SK-N-SH (cell line): ENCODE measurements at regions not wholly inside any gene's neighbourhood (a gene's known extent, or its start where the extent isn't known, plus 50 kb on each side); places are given as distances from the start of the nearest gene placed in this dataset.

Experiments used
- MAX ChIP-seq: IDR thresholded peaks from 2 replicates; pipeline ENCODE4 v1.4.0; 2012; ENCODE audit warnings: low read depth
- RAD21 ChIP-seq: IDR thresholded peaks from 2 replicates; pipeline ENCODE4 v1.6.1; 2012; ENCODE audit warnings: mild to moderate bottlenecking, low read length
- TF ChIP-seq, protein P1 (sequence below): IDR thresholded peaks from 2 replicates; pipeline ENCODE4 v1.6.1; 2012; ENCODE audit warnings: mild to moderate bottlenecking, low read depth, low read length, moderate library complexity
- TF ChIP-seq, protein P2 (sequence below): fragments of 200-600 bp; sonication (generic); IDR thresholded peaks from 2 replicates; pipeline ENCODE4 v1.6.1; 2017; ENCODE audit warnings: antibody characterized with exemption, mild to moderate bottlenecking, moderate library complexity

GRCh38 chr3:34152656-34153055 lies 354.2 kb downstream of the PDCD6IP start:
- TF ChIP-seq, protein P1, sequence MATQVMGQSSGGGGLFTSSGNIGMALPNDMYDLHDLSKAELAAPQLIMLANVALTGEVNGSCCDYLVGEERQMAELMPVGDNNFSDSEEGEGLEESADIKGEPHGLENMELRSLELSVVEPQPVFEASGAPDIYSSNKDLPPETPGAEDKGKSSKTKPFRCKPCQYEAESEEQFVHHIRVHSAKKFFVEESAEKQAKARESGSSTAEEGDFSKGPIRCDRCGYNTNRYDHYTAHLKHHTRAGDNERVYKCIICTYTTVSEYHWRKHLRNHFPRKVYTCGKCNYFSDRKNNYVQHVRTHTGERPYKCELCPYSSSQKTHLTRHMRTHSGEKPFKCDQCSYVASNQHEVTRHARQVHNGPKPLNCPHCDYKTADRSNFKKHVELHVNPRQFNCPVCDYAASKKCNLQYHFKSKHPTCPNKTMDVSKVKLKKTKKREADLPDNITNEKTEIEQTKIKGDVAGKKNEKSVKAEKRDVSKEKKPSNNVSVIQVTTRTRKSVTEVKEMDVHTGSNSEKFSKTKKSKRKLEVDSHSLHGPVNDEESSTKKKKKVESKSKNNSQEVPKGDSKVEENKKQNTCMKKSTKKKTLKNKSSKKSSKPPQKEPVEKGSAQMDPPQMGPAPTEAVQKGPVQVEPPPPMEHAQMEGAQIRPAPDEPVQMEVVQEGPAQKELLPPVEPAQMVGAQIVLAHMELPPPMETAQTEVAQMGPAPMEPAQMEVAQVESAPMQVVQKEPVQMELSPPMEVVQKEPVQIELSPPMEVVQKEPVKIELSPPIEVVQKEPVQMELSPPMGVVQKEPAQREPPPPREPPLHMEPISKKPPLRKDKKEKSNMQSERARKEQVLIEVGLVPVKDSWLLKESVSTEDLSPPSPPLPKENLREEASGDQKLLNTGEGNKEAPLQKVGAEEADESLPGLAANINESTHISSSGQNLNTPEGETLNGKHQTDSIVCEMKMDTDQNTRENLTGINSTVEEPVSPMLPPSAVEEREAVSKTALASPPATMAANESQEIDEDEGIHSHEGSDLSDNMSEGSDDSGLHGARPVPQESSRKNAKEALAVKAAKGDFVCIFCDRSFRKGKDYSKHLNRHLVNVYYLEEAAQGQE, result no peak
- TF ChIP-seq, protein P2, sequence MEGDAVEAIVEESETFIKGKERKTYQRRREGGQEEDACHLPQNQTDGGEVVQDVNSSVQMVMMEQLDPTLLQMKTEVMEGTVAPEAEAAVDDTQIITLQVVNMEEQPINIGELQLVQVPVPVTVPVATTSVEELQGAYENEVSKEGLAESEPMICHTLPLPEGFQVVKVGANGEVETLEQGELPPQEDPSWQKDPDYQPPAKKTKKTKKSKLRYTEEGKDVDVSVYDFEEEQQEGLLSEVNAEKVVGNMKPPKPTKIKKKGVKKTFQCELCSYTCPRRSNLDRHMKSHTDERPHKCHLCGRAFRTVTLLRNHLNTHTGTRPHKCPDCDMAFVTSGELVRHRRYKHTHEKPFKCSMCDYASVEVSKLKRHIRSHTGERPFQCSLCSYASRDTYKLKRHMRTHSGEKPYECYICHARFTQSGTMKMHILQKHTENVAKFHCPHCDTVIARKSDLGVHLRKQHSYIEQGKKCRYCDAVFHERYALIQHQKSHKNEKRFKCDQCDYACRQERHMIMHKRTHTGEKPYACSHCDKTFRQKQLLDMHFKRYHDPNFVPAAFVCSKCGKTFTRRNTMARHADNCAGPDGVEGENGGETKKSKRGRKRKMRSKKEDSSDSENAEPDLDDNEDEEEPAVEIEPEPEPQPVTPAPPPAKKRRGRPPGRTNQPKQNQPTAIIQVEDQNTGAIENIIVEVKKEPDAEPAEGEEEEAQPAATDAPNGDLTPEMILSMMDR, result no peak
- TF ChIP-seq MAX (no peak), RAD21 (no peak)
